Nephron progenitor cell (in vitro differentiated cells): ENCODE measurements at regions not wholly inside any gene's neighbourhood (a gene's known extent, or its start where the extent isn't known, plus 50 kb on each side); places are given as distances from the start of the nearest gene placed in this dataset.
"Not testable (repeated sequence)": the region's sequence is repeated elsewhere in the genome, so short reads cannot be mapped to it uniquely, and the experiment has no call there.

Experiments used
- DNase-seq: peaks from one replicate; pipeline ENCODE4 v3.0.0; 2021
- H3K27ac Mint-ChIP-seq: 2 replicates; pipeline ENCODE4 v1.8.0; 2021; ENCODE audit warnings: mild to moderate bottlenecking, moderate library complexity, mixed read lengths
- H3K27me3 Mint-ChIP-seq: 2 replicates; pipeline ENCODE4 v1.8.0; 2021; ENCODE audit warnings: mild to moderate bottlenecking, low read depth, mixed read lengths; ENCODE audit not compliant: poor library complexity
- H3K36me3 Mint-ChIP-seq: 2 replicates; pipeline ENCODE4 v1.8.0; 2021; ENCODE audit warnings: low read depth, mixed read lengths
- H3K4me1 Mint-ChIP-seq: 2 replicates; pipeline ENCODE4 v1.8.0; 2021; ENCODE audit warnings: mixed read lengths
- H3K4me3 Mint-ChIP-seq: 2 replicates; pipeline ENCODE4 v1.8.0; 2021; ENCODE audit warnings: mild to moderate bottlenecking, moderate library complexity, mixed read lengths
- H3K9me3 Mint-ChIP-seq: 2 replicates; pipeline ENCODE4 v1.8.0; 2021; ENCODE audit warnings: mild to moderate bottlenecking, moderate library complexity, mixed read lengths
- CTCF ChIP-seq: fragments of 200-600 bp; sonication (generic); IDR thresholded peaks from 2 replicates; pipeline ENCODE4 v1.5.0; 2021; ENCODE audit warnings: antibody characterized with exemption

- Mint-ChIP-seq H3K9me3 (peaks cover 30% of the 10 kb centered on the region), H3K27me3 (no peaks in the 10 kb centered on the region), H3K4me3 (no peak overlapping the region), H3K27ac (no peak overlapping the region), H3K36me3 (peaks cover 9% of the 10 kb centered on the region), H3K4me1 (no peaks in the 10 kb centered on the region)
- no peak for TF ChIP-seq CTCF
- DNase-seq = no peak
Measured at GRCh38 chr6:76892542-76892941, 570.7 kb downstream of the HTR1B start.

GRCh38 chr6:76888351-76888750 lies 574.9 kb downstream of the HTR1B start:
- Mint-ChIP-seq H3K4me1 (peaks cover 5% of the 10 kb centered on the region), H3K36me3 (peaks cover 4% of the 10 kb centered on the region)
- no peak for TF ChIP-seq CTCF

GRCh38 chr6:76886900-76887299 lies 576.4 kb downstream of the HTR1B start:
- peaks cover 4% of the 10 kb centered on the region for H3K36me3 Mint-ChIP-seq
- H3K4me3 Mint-ChIP-seq = no peak overlapping the region
- DNase-seq = no peak
- peaks cover 15% of the 10 kb centered on the region for H3K9me3 Mint-ChIP-seq
- peaks cover 3% of the 10 kb centered on the region for H3K27me3 Mint-ChIP-seq
- no peak for TF ChIP-seq CTCF
- H3K27ac Mint-ChIP-seq = no peak overlapping the region
- peaks cover 5% of the 10 kb centered on the region for H3K4me1 Mint-ChIP-seq

More at GRCh38 chr6:76888351-76888750, 574.9 kb downstream of the HTR1B start:
- H3K4me3 Mint-ChIP-seq = no peak overlapping the region
- H3K27me3 Mint-ChIP-seq = peaks cover 3% of the 10 kb centered on the region
- DNase-seq = no peak
- H3K9me3 Mint-ChIP-seq = peaks cover 22% of the 10 kb centered on the region
- no peak overlapping the region for H3K27ac Mint-ChIP-seq

GRCh38 chr6:76885861-76886301 lies 577.4 kb downstream of the HTR1B start:
- no peak for DNase-seq
- Mint-ChIP-seq H3K36me3 (peaks cover 10% of the 10 kb centered on the region), H3K27me3 (peaks cover 3% of the 10 kb centered on the region), H3K4me1 (peaks cover 5% of the 10 kb centered on the region), H3K9me3 (peaks cover 21% of the 10 kb centered on the region), H3K4me3 (no peak overlapping the region), H3K27ac (no peak overlapping the region)
- TF ChIP-seq CTCF = no peak

- H3K27me3 Mint-ChIP-seq = peaks cover 6% of the 10 kb centered on the region
- H3K27ac Mint-ChIP-seq = no peak overlapping the region
- no peak for TF ChIP-seq CTCF
- no peak for DNase-seq
- no peak overlapping the region for H3K4me3 Mint-ChIP-seq
- peaks cover 10% of the 10 kb centered on the region for H3K36me3 Mint-ChIP-seq
- peaks cover 29% of the 10 kb centered on the region for H3K9me3 Mint-ChIP-seq
- peaks cover 4% of the 10 kb centered on the region for H3K4me1 Mint-ChIP-seq
Measured at GRCh38 chr6:76881414-76881813, 581.9 kb downstream of the HTR1B start.

GRCh38 chr6:76876922-76877553 lies 586.3 kb downstream of the HTR1B start:
- peaks cover 31% of the 10 kb centered on the region for H3K36me3 Mint-ChIP-seq
- peak; percentile 73 for DNase-seq
- peak overlapping the region; percentile 94 for H3K4me3 Mint-ChIP-seq
- H3K9me3 Mint-ChIP-seq = peaks cover 47% of the 10 kb centered on the region
- TF ChIP-seq CTCF = peak; percentile 67
- H3K27ac Mint-ChIP-seq = peak overlapping the region; percentile 97
- peaks cover 3% of the 10 kb centered on the region for H3K27me3 Mint-ChIP-seq
- H3K4me1 Mint-ChIP-seq = peaks cover 4% of the 10 kb centered on the region

GRCh38 chr6:76876430-76876829 lies 586.9 kb downstream of the HTR1B start:
- not testable (repeated sequence) for H3K27ac Mint-ChIP-seq, H3K4me1 Mint-ChIP-seq
- H3K36me3 Mint-ChIP-seq = peaks cover 31% of the 10 kb centered on the region

More at GRCh38 chr6:76876430-76876829, 586.9 kb downstream of the HTR1B start:
- not testable (repeated sequence) for H3K27me3 Mint-ChIP-seq
- H3K4me3 Mint-ChIP-seq = peak overlapping the region; percentile 94
- peaks cover 47% of the 10 kb centered on the region for H3K9me3 Mint-ChIP-seq
- peak; percentile 35 for DNase-seq
